ENCODE measurements at regions not wholly inside any gene's neighbourhood (a gene's known extent, or its start where the extent isn't known, plus 50 kb on each side); places are given as distances from the start of the nearest gene placed in this dataset.
A peak's percentile ranks its signal among the peaks of the same experiment; 100 is the strongest.

DNA sequence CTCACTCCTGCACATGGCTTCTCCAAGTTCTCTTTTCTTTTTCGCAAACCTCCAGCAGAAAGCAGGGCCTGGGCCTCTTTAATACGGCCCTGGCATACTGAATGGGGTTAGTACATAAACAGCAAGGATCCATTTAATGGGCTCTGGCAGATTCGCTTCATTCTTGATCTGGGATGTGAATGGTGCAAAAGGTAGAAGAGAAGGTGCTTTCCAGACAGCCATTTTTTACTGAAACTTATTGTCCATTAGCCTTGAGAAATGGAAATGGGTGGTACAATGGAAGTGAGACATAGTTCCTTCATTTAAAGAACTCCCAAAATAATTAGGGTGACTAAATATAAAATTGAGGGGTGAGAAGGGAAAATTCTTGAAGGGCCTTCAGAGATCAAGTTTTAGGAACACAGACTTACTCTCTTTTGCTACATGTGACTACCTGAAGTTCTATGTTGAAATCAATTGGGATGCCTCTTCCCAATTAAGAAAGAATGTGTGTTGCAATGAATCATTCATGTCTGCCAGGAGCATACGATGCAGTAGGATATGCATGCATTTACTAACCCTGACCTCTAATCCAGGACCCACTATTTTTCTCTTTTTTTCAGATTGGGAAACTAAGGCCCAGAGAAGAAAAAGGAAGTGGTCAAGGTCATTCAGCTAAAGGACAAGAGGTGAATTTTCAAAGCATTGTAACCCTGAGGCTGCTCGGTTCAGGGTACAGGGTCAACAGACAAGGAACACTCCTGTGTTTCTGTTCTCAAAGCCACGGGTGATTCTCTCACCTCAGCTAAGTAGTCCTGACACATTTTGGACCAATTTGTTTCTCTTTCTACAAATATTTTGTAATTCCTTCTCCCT, 144.1 kb downstream of the BBOX1 start:
- TF ChIP-seq, protein P1, sequence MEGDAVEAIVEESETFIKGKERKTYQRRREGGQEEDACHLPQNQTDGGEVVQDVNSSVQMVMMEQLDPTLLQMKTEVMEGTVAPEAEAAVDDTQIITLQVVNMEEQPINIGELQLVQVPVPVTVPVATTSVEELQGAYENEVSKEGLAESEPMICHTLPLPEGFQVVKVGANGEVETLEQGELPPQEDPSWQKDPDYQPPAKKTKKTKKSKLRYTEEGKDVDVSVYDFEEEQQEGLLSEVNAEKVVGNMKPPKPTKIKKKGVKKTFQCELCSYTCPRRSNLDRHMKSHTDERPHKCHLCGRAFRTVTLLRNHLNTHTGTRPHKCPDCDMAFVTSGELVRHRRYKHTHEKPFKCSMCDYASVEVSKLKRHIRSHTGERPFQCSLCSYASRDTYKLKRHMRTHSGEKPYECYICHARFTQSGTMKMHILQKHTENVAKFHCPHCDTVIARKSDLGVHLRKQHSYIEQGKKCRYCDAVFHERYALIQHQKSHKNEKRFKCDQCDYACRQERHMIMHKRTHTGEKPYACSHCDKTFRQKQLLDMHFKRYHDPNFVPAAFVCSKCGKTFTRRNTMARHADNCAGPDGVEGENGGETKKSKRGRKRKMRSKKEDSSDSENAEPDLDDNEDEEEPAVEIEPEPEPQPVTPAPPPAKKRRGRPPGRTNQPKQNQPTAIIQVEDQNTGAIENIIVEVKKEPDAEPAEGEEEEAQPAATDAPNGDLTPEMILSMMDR (IDR thresholded peaks at IDR 0.05), result no peak
- ATAC-seq, result no peak
- Histone ChIP-seq H3K27ac (no peak overlapping the region), H3K4me3 (no peak overlapping the region), H3K9me3 (peaks cover 0 to 7% (median 0%) of the 10 kb centered on the region in 11 donors), H3K36me3 (no peaks in the 10 kb centered on the region), H3K4me1 (peaks cover 0 to 12% (median 0%) of the 10 kb centered on the region in 9 donors), H3K27me3 (peaks cover 0 to 4% (median 0%) of the 10 kb centered on the region in 7 donors)
- intact Hi-C loops (cut with DNase I), result loop anchor here in 9 of 10 donors (1.0 to 10.0 kb wide), 9 partner anchors 110 to 303 kb away; no protein-coding TSS in a partner anchor
- DNase-seq, result no peak
- 81 to 86% methylated on average over 6 of the region's 6 CpGs for WGBS, 2 donors

DNA sequence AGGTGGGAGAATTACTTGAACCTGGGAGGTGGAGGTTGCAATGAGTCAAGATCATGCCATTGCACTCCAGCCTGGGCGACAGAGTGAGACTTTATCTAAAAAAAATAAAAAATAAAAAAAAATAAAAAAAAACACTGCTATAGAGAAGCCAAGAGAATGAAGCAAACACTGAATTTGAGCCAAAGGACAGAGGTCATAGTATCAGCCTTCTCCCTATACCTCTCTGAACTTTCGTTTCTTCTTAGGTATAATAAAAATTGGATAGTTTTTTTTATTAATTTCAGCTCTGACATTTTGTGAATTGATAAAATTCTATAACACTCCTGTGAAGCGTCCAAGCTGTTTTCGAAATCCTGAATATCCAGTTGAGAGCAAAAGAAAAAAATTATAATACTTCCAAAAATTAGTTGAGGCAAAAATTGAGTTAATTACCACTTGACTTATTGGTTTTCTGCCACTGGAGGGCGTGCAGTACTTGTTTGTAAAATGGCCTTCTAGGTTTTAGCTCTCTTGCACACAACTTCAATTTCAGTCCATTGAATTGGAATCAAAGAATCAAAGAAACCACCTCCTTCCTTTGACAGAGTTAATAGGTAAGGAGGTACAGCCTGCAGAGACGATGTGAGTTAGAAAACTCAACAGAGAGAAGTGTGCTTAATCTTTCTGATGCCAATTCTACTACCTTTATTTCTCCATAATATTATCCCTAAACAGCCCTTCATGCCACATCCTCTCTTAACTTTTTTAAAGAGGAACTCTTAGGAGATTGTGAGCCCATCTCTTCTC, 143.2 kb downstream of the BBOX1 start:
- no peaks in the 10 kb centered on the region for H3K36me3 ChIP-seq
- WGBS, 2 donors, result 26% methylated on average over 6 of the region's 6 CpGs
- ATAC-seq, result peak in 7 of 8 donors; percentile 37 to 70 (median 42)
- TF ChIP-seq, protein P1 (IDR thresholded peaks at IDR 0.05), result peak; percentile 61 to 84 (median 75)
- intact Hi-C loops (cut with DNase I), result loop anchor here (1.0 to 10.0 kb wide), 8 partner anchors 111 to 303 kb away; no protein-coding TSS in a partner anchor
- H3K4me3 ChIP-seq, result no peak overlapping the region
- no peak overlapping the region for H3K27ac ChIP-seq
- H3K4me1 ChIP-seq, result peaks cover 0 to 7% (median 0%) of the 10 kb centered on the region in 9 donors
- peak in 1 of 2 donors; percentile 59 for DNase-seq
- peaks cover 0 to 7% (median 0%) of the 10 kb centered on the region in 11 donors for H3K9me3 ChIP-seq
- H3K27me3 ChIP-seq, result peaks cover 0 to 4% (median 0%) of the 10 kb centered on the region in 7 donors

DNA sequence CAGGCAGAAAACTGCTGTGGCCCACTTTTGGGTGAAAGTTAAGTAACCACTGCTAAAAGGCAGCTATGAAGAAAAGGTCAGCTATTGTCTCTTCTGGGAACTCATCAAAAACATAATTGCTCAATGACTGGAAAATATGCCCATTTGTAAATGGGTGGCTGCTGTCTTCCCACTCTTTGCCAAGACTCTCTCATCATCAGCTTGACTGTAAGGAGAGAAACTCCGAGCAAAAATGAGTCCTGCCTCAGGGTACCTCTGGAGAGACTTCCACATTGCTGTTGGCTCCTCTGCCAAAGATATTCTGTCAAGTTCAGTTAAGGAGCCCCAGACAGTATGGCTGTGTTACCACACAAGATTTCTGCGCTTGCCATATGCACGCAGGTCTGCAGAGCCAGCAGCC, 138.7 kb downstream of the BBOX1 start:
- H3K4me1 ChIP-seq, result peaks cover 0 to 11% (median 0%) of the 10 kb centered on the region in 9 donors
- 79 to 91% methylated on average over 3 of the region's 3 CpGs for WGBS, 2 donors
- TF ChIP-seq, protein P1 (IDR thresholded peaks at IDR 0.05), result no peak
- ATAC-seq (no peak), DNase-seq (no peak)
- peaks cover 0 to 4% (median 0%) of the 10 kb centered on the region in 7 donors for H3K27me3 ChIP-seq
- intact Hi-C loops (cut with DNase I), result no loop called here
- no peaks in the 10 kb centered on the region for H3K36me3 ChIP-seq
- H3K4me3 ChIP-seq, result no peak overlapping the region
- no peaks in the 10 kb centered on the region for H3K9me3 ChIP-seq
- H3K27ac ChIP-seq, result peak overlapping the region in 1 of 10 donors; percentile 38

DNA sequence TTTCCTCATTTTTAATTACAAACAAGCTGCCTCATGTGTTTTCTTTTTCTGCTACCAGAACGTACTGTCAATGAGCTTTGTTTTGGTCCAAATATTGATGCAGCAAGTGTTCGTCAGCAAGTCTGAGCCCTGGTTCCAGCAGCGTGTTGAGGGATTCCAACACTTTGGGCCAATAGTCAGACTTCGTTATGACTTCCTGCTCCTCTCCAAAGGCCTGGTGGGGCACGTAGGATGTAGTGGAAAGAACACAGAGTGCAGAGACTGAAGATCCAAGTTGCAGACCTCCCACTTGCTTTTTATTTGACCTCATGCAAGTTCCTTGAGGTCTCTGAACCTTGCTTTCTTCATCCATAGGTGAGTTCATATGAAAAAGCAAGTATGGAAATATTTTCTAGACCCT, 138.2 kb downstream of the BBOX1 start:
- Histone ChIP-seq H3K9me3 (no peaks in the 10 kb centered on the region), H3K27ac (peak overlapping the region in 1 of 10 donors; percentile 38), H3K4me1 (peaks cover 0 to 11% (median 0%) of the 10 kb centered on the region in 9 donors), H3K36me3 (no peaks in the 10 kb centered on the region), H3K4me3 (no peak overlapping the region), H3K27me3 (peaks cover 0 to 4% (median 0%) of the 10 kb centered on the region in 7 donors)
- 61 to 75% methylated on average over 5 of the region's 5 CpGs for WGBS, 2 donors
- TF ChIP-seq, protein P1 (IDR thresholded peaks at IDR 0.05), result no peak
- no peak for DNase-seq
- intact Hi-C loops (cut with DNase I), result no loop called here
- peak in 1 of 8 donors; percentile 55 for ATAC-seq

Data from heart right ventricle (tissue), 16 donors.